ENCODE measurements at regions not wholly inside any gene's neighbourhood (a gene's known extent, or its start where the extent isn't known, plus 50 kb on each side); places are given as distances from the start of the nearest gene placed in this dataset.

DNA sequence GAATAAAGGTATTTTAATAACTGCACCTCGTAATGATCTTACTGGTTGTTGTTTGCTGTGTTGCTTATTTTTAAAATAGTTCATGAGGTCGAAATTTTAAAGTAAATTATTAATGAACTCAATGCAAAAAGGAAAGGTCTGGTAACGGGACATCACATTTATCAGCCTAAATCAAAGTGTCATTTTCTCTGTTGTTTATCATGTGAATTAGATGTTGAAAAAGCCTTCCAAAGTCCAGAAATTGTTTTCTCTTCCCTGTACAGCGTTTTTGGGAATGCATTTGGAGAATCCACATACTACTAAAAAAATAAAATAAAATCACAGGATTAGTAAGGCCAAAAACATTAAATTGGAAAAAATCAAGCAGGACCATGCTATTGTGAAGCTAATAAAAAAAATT lies 339.2 kb upstream of the NECTIN3 start:
- DNase-seq = no peak

DNA sequence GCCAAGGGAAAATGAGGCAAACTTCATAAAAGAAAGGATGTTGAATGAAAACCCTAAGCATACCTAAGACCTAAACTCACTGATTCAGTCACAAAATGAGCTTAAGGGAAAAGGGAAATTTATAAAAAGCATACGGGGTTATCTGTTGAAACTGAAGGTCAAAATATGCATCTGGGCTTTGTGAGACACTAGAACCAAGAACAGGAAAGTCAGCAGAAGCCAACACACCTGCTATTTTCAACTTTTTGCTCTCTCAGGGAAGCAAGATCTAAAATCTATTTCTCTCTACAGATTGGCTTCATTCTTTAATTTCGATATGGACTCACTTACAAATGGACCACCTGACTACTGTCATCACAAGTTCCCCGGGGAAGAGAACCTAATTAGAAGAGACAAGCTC lies 338.6 kb upstream of the NECTIN3 start:
- DNase-seq = no peak

DNA sequence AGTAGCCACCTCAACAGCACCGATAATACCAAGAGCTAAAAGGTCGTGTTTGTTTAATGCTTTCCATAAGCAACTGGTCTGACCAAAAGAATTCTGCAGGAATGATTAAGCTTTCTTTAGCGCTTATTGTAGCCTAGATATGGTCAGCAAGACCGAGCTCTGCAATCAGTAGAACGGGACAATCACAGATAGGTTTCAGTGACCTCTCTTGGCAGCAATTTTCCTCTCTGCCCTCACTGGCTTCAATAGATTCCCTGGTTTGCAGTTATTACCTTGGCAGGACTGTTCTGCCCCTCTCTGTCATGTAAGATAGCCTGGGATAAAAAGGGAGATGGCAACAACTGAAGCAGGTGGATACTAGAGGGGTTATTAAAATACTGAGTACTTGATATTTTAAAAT lies 337.1 kb upstream of the NECTIN3 start:
- DNase-seq = no peak

DNA sequence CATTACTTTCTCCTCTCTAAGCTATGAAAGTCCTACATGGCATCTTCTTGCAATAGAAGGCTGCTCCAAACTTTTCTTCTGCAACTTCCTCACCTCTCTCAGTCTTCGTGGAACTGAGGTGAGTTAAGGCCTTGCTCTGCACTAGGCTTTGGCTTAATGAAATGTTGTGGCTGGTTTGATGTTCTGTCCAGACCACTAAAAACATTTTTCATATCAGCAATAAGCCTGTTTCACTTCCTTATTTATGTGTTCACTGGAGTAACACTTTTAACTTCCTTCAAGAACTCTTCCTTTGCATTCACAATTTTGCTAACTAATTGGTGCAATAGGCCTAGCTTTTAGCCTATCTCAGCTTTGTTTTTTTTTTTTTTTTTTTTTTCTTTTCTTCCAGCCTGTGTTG lies 335.3 kb upstream of the NECTIN3 start:
- DNase-seq = no peak

DNA sequence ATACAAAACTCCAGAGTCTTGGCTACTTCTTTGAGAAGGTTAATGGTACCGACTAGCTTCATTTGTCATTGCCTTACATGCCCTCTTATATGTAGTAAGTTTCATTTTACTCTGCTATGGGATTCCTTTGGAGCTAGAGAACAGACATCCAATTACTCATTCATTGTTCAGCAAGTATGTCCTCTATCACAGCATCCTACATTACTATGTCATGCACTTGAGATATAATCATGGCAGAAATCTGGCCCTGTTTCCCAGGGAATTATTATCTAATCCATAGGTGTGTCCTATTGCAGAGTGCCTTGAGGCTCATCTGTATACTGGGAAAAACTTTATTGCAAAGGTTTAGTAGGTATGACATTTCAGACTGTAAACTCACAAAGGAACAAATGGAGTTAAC lies 333.1 kb upstream of the NECTIN3 start:
- DNase-seq = no peak

DNA sequence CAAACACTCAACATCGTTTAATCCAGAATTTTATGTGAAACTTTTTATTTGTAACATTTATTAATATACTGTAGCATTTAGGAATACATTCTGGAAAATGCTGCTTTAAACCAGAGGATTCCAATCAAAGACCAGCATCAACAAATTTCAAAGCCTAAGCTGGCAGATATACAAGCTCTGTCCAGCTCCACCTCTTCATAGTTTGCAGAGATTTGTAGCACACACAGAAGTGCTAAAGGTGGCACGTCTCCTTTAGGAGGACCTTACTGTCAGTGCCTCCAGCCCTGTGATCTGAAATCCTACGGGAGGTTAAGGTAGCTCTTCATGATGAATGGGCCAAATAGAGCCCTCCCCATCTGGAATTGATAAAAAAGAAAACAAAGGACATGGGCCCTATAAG lies 329.7 kb upstream of the NECTIN3 start:
- no peak for DNase-seq

DNA sequence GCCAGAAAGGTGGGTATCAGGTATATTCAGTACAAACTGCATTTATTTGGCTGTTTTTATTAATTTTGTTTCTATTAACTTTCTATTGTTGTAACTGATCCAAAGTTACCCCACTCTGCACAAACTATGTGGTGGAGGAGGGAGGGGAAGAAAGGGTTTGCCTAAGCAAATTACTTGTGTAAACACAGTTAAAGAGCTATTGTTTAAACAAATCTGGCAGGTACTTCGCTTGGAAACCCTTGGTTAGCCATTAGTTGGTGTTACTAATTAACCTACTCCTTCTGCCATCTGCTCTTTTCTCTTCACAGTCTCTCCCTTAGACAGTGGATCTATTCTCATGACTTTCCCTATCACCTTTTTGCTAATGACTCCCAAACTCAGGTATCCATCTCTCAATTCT lies 328.4 kb upstream of the NECTIN3 start:
- no peak for DNase-seq

DNA sequence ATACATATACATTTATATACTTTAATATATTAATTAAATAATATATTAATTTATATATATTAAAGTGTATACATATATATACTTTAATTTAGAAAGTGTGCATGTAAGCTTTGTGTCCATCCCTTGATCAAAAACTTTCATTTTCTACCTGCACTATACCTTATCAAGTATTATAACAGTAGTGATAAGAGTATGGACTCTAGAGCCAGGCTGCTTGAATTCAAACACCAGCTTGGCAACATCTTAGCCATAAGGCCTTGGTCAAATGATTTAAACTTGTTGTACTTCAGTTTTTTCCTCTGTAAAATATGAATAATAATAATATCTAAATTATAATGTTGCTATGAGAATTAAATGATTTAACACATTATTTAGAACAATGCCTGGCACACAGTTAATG lies 327.6 kb upstream of the NECTIN3 start:
- no peak for DNase-seq

DNA sequence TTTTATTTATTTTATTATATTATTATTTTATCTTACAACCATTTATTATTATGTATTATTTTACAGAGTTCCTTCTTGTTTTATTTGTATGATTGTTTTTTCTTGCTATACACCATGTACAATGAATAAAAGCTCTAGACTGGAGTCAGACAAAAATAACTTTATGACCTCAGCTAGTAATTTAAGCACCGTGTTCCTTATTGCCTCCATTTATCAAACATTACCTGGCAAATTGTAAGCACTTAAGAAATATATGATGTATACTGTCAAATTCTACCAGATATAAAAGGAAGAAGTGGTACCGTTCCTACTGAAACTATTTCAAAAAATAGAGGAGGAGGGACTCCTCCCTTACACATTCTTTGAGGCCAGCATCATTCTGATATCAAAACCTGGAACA lies 326.9 kb upstream of the NECTIN3 start:
- DNase-seq = no peak

DNA sequence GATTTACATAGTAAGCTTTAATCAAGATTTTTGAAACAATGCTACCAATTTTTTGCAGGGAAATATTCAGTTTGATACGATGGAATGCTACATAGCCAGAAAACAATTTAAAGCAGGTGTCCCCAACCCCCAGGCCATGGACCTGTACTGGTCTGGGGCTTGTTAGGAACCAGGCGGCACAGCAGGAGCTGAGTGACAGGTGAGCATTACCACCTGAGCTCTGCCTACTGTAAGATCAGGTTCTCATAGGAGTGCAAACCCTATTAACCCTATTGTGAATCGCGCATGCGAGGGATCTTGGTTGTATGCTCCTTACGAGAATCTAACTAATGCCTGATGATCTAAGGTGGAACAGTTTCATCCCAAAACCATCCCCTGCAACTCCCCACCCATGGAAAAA lies 322.6 kb upstream of the NECTIN3 start:
- DNase-seq = no peak

DNA sequence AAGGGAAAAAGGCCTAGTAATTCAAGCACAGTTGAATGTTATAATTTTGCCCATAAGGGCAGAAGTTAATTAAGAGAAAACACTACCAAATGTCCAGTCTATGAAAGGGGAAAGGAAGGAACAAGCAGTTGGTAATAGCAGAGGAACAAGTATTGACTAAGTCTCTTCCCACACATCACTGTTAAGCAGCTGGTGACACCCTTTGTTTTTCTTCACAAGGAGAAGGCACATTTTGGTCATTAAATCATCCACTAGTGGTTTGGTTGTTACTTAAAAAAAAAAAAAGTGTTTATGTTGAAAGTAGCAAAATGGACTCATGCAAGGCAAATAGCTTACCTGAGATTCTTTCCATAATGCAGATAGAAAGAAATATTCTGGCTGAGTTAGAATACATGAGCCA lies 321.4 kb upstream of the NECTIN3 start:
- no peak for DNase-seq

DNA sequence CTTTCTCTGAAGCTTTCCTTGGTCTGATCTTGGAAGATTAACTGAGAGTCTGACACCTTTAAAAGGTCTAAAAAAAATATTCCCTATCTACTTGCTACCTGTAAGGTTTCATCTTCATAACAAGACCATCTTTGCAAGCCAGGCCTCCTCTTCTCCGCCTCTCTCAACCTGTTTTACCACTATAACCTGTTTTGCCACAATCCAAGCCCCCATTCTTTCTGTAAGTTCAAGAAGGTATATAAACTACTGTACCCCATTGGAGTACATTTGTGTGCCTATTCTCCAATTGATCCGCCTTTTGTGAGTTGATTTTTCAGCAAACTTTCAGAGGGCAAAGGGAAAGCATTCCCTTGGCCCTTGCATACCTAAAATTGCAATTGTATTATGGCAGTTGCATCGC lies 319.3 kb upstream of the NECTIN3 start:
- no peak for DNase-seq

DNA sequence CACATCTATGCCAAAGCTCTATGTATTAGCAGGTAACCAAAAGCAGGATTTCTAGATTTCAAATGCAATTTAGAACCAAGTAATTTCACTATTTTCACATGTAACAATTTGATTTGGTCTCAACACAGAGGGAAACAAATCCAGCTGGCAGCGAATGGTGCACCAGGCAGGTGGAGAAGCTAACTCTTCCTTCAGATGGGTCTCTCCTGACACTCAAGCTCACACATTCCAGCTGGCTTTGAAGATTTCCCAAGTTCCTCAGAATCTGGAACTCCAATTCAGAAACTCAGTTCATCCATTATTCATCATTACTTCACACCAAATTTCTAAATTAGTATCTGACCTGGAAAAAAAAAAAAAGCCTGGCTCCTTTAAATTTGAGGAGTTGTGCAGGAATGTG lies 318.1 kb upstream of the NECTIN3 start:
- no peak for DNase-seq

DNA sequence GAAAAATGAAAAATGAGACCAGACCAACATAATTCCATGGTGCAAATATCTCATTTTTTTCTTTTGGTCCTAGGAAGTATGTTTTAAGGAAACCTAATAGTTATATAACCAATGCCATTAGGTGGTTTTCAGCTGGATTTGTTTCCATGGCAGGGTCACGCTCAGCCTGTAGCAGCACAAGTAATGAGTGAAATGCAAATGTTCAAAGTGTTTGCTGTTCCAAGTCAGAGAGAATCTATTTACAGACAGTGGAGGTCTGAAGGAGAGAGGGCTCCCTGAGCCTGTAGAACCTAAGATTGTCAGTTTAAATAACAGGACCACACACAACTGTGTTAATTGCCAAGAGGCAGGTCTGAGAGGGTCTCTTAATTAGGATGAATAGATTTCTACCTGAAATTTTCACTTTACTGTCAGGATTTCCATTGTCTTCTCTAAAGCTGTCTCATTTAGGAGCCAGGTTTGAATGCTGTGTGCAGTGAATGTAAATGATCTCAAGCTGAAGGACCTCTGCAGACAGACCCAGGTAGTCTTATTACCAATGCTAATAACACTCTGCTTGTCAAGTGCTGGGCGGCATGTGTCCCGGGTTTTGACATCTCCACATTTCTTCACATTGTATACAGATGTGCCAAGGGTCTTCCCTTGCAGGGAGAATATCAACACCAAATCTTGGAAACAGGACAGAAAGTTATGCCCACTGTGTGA lies 317.3 kb upstream of the NECTIN3 start:
- DNase-seq = no peak

DNA sequence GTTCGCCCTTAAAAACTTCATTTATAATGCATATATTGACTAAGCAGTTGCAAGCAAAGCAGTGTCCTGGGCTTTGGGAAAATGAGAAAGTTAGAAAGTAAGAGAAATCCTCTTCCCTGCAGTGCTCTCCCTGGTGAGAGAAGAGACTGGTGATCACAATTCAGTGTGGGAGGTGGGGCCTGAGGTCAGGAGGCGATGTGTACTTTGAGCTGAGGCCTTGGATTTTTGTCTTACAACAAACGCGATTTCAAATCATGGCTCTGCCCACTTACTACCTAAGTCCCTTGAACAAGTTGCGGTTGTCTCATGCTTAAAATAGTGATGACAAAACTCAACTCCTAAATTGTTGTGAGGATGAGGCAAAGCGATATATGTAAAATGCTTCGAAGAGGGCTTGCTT lies 316.3 kb upstream of the NECTIN3 start:
- no peak for DNase-seq

DNA sequence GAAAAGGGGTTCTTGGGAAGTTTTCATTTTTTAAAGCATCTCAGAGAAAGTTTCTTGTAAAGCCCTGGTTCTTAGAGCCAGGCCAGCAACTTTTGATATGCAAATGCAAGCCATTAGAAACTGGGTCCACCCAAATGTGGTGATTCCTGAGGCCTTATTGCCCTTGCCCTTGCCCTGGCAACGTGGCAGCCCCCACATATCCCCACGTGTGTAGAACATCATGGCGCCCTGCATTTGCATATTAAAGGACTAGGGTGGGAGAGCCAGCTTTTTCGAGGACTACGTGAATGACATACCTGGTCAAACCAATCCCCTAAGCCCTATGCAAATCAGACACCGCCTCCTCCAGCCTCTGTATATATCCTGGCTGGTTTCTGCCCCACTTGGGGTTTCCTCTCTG lies 314.9 kb upstream of the NECTIN3 start:
- DNase-seq = no peak

DNA sequence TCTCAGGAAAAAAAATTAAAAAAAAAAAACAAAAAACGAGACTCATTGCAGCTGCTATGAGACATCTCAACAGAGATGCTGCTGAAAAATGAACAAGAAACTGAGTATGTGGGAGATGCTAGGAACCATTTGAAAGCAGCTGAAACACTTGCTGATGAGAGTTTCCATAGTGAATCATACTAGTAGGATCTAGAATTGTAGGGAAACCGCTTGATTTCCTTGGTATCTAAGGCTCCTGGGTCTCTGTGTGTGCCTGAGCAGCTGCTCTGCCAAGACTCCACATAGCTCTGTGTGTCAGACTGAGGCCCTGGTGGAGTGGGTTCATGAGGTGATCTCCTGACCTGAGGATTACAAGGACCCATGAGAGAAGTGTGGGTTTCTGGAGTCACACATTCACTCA lies 313.4 kb upstream of the NECTIN3 start:
- DNase-seq = no peak

DNA sequence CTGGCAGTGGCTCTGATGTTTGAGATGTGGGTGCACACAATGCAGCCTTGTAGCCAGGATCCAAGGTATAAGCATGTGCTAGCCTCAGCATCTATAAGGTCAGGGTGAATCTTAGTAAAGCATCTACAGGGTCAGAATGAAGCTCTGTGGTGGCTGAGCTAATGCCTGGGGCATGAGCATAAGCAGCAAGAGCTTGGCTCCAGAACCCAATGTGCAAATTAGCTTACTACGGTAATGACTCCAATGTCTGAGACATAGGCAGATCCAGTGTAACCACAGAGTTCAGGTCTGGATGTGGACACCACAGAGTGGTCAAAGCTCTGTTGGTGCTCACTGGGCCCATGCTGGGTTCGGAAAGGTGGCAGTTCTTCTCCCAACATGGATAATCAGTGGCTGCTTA lies 304.5 kb upstream of the NECTIN3 start:
- DNase-seq = no peak

DNA sequence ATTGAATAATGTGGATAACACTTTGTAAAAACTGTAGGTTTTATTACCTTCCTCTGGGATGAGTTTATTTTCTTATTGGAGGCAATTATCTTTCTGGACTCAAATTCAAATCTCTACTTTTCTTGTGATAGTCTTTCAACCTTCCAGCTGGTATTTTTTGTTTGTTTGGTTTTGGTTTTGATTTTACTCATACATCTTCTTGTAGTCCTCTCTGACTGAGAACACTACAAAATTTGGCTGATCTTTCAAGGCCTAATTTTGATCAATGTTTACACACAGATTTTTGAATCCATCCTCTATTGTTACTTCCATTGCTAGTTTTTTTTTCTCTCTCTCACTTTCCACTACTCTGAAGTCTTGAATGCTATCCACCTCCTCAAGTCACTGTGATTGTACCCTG lies 303.8 kb upstream of the NECTIN3 start:
- no peak for DNase-seq

DNA sequence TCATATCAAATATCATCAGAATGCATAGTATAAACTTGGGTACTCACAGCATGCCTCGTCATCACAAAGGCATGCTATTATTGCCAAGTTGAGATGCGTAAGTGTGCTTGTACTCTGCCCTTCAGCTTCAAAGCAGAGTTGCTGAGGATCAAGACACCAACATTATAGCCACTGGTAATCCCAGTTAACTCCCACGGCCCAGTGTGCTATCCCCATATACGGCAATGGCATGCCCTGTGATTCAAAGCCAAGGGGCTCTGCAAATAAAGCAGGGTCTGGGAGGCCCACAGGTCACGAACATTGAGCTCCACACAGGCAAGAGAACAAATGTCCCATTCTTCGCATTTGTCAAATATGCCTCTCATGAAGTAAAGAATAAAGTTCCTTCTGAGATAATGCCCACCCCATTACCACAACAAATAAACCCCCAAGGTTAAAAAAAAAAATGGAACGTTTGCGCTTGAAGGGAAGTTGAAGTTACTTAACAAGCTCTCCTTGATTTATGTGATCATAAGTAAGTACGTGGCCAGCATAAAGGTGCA lies 298.1 kb upstream of the NECTIN3 start:
- no peak for DNase-seq

DNA sequence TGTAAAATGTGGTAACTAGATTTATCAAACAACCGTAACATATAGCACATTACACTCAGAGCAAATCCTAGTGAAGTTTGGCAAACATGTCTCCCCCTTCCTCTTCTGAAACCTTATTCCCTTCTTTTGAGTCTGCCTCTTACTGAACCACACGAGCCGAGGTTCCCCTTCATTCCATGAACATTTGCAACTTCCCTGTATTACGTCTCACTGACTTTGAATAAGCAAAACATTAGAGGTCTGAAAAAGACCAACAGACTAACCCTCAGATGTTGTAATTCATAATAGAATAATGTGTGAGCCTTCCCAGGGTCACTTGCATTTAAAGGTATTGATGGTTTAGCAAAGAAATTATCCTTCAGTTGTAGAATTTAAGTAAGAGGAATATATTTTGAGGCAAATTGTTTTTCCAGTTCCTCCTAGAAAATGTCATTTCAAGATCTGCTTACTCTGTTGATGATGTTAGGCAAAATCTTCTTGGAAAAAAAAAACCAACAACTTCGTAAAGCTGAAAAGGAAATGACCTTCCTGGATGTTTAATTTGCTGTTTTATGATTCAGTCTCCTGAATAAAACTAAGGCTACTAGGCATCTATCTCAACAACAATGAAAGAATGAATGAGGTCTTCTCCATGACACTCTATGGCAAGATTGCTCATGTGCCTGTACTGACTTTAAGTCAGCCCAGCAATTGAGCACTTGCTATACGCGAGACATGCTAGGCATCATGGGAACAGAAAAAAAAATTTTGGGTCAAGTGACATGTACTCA lies 296.9 kb upstream of the NECTIN3 start:
- no peak for DNase-seq

DNA sequence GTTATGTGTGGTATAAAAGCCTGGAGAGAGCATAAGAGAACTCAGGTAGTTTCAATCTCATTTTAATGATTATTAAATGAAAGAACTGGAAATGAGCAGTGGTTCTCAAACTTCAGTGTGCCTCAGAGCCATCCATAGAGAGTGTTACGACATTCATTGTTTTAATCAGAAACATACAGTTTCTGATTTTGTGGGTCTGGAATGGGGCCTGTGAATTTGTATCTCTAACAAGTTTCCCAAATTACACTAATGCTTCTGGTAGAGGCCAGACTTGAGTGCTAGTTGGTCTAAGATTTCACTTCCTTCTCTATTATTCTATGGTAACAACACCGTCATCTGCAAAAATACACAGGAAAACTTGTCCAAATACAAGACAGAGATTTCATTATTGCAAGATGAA lies 292.0 kb upstream of the NECTIN3 start:
- DNase-seq = no peak

DNA sequence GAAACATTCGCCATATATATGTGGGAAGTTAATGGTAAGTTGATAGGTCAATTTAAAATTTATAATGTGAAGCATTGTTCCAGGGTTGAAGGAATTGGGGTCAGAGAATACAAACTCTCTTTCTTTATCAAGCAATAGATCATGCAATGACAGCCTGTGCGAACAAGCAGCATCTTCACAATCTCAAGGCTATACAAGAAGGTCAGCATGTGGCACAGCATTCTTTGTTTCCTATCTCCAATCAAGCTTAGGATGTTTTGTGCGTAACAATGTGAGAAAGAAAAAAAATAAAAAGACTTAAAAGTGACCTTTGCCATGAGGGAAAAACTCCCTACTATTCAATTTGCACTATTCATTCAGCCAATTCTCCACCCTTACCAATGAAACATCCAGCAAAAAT lies 288.1 kb upstream of the NECTIN3 start:
- no peak for DNase-seq

DNA sequence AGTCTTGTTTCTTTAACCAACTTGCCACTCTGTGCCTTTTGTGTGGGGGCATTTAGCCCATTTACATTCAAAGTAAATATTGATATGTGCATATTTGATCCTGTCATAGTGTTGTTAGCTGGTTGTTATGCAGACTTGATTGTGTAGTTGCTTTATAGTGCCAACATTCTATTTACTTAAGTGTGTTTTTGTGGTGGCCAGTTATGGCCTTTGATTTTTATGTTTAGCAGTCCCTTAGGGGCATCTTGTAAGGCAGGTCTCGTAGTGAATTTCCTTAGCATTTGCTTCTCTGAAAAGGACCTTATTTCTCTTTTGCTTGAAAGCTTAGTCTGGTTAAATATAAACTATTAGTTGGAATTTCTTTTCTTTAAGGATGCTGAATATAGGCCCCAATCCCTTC lies 282.8 kb upstream of the NECTIN3 start:
- DNase-seq = no peak

DNA sequence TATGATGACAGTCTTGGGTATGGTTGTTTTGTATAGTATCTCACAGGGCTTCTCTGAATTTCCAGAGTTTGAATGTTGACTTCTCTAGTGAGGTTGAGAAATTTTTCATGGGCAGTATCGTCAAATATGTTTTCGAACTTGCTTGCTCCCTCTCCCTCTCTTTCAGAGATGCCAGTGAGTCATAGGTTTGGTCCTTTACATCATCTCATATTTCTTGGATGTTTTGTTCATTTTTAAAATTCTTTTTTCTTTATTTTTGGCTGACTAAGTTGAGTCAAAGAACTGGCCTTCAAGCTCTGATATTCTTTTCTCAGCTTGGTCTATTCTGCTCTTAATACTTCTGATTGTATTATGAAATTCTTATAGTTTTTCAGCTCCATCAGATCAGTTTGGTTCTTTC lies 282.3 kb upstream of the NECTIN3 start:
- no peak for DNase-seq
